HG02973 (cell line): ENCODE measurements at regions not wholly inside any gene's neighbourhood (a gene's known extent, or its start where the extent isn't known, plus 50 kb on each side); places are given as distances from the start of the nearest gene placed in this dataset.
"Not testable (repeated sequence)": the region's sequence is repeated elsewhere in the genome, so short reads cannot be mapped to it uniquely, and the experiment has no call there.

Source experiments
- ATAC-seq: cut with Tn5 transposase; IDR thresholded peaks from one replicate; pipeline ENCODE4 v1.9.1; 2021; ENCODE audit warnings: moderate library complexity; ENCODE audit not compliant: unreplicated experiment

DNA sequence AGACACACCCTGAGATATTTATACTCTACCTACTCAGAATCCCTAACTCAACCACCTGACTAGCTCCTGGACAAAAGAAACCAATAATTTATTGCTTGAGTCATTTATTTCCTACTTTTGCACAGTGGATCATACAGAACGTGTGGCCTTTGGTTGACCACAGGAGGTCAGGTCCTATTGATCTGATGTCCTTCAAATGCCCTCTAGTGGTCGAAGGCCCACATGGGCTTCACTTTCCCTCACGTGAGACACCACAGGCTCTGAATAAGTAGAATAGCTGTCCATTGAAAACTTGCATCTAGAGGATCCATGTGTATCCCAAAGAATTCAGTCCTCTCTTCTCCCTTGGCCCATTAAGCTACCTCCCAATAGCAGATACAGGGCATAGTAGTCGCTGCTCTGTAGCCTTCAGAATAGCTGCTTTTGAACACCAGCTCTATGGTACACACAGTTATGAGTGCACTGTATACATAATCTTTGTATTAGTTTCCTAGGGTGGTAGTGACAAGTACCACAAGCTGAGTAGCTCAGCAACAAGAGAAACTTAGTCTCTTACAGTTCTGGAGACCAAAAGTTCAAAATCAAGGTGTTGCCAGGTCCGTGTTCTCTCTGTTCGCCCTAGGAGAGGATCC, 177.6 kb upstream of the SMARCA2 start:
- ATAC-seq, result peak; percentile 83

DNA sequence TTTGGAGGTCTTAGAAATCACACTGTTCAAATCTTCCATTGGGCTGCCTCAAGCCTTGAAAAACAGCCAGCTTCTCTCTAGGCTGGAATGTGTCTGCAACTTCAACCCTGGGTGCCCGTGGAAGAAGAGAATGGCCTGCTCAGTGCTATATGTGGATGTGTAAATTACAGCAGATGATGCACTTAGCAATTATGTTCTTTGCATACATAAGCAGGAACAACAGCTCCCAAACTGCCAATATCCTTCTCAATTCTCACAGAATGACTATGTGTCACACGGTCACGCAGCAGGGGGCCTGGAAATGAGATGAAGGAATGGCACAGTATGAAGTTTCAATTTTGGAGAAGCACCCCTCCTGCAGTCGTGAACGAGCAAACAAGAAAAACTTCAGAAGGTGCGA, 175.2 kb upstream of the SMARCA2 start:
- ATAC-seq, result no peak

DNA sequence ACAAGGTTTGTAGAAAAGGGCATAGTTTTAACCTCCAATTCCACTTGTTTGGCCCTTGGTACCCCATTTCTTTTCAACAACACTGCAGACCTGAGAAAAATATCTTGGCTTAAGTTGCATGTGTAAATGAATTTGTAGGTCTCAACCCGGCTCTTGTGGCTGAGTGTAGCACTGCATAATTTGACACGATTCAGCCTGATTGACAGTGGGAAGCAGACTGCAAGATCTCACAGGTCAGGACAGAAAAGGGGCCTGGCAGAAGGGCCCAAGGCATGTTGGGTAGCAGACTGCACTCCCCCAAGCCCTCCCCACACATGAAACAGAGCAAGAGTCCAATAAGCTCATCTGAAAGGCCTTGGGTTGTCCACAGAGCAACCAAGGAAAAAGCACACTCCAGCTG, 169.7 kb upstream of the SMARCA2 start:
- ATAC-seq, result no peak

DNA sequence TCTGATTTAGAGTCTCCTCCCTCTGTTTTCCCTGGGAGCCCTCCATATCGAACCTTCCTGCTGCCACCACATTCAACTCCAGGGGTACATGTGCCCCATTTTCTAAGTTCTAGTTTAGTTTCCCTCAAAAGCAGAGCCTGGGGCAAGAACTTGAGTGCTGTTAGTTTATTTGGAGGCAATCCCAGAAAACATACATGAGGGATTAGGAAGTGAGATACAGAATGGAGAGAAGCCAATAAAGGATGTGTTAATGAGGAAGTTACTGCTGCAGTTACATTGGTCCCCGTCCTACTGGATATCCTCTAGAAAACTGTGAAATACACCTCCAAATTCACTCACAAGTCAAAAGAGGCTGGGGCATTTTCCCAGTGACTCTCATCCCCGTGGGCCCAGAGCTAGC, 159.4 kb upstream of the SMARCA2 start:
- ATAC-seq, result no peak

DNA sequence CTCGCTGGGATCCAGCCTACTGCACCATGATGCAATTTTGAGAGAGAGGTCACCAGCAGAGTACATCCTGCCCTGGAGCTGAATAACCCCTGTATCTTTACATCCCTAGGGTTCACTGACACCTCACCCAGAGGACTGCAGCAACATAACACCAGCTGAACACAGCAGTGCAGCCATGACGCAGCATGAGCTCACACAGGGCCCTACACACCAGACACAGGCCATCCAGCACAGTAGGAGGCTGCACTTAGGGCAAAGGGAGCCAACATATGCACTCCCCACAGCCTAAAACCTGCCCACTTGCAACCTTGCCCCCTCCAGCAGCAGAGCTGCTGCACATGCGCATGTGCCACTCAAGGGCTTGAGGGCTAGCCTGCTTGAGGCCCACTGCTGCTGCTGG, 157.3 kb upstream of the SMARCA2 start:
- no peak for ATAC-seq

DNA sequence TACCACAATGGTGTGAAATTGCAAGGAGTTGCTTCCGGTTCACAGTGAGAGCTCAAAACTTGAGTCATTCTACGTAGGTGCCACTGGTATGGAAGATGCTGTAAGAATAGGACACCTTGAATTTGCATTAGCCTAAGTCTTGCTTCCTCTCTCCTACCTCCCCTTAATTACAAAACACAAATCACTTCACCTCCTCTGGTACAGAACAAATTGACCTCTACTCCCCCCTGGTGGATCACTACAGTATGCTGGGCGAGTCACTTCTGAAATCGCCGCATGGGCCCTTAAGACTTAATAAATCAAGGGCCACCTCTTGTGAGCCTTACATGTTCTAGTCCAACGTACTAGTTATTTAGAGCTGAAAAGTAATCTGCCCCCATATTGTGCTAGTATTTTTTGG, 145.3 kb upstream of the SMARCA2 start:
- peak; percentile 91 for ATAC-seq

DNA sequence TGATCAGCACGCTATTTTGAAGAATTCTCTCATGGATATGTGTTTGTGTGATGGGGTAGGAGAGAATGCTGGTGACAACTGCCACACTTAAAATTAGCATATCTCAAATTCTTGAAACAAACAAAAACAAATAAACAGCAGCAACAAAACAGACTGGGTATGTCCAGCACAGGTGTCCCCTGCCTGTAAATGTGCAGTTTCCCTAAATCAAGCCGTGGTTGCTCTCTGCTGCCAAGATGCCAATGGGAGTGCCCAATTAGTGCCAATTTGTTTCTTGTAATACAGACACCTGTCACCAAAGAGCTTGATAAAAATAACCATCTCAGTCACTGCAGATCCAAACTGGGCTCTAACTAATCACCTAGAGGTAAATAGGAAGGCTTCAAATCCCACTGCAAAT, 144.2 kb upstream of the SMARCA2 start:
- no peak for ATAC-seq

DNA sequence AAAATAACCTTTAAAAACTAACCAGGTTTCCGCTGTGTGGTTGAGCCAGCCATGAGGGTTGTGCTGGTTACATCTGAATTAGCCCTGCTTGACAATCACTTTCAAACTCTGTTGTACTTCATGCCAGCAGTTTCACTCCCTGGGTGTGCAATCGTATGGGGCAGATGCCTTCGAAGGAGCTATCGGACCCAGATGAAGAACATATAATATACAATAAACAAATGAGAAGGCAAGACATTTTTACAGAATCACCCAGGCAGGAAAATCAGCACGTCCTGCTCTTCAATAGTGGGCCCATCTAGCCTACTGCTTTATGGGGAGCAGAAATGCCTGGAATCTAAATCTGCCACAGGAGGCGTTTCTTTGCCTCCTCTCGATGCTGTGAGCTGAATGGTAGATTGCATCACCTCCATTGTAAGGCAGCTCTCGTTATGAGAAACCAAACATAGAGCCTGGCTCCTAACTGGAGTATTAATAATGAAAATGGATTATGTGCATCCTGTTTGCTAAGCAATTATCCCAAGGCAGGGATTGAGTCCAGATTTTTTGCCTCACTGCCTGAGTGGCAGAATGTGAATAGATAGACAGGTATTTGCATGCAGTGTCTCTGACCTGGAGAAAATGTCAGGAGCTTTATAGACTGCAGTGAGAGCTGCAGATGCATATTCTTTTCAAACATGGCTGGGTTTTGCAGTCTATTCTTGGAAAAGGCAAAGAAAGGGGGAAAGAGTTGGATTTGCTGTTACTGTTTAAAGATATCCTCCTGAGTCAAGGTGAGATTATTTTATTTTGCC, 143.3 kb upstream of the SMARCA2 start:
- ATAC-seq, result no peak

DNA sequence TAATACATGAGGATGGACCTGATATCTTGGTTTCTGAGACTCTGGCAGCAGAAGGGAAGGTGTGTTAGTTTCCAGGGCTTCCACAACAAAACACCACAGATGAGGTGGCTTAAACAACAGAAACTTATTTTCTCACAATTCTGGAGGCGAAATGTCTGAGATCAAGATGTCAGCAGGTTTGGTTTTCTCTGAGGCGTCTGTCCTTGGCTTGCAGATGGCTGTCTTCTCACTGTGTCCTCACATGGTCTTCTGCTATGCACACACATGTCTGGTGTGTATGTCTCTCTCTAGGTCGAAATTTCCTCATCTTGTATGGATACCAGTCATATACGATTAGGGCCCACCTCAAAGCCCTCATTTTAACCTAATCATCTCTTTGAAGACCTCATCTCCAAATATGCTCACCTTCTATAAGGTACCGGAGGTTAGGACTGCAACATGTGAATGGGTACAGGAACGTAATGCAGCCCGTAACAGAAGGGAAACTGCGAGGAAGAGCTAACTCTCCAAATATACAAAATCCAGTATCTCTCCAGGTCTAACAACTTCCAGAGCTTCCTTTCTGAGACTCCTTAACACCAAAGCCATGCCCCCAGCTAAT, 139.8 kb upstream of the SMARCA2 start:
- no peak for ATAC-seq

DNA sequence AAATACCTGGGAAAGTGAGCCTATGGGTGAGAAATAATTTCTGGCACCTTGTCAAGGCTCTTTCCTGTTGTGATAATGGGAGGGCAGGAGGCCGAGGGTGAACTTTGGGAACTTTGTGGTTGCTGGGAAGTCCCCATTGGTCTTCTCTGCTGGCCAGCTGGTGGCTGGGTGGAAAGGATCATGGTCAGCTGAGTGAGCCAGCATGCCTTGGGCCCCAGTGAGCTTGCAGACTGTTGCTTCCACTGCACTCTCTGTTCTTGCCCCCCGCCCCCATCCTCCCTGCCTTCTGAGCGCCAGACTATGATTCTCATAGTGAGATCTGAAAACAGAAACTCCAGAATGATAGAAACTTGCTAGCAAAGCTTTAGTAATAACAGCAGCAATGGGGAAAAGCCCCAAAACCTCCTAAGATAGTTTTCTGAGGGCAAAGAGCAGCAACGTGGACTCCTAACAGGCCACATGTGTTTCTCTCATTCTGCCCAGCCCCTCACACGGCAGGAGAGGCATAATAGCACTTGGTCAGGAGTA, 139.2 kb upstream of the SMARCA2 start:
- ATAC-seq, result peak; percentile 50

DNA sequence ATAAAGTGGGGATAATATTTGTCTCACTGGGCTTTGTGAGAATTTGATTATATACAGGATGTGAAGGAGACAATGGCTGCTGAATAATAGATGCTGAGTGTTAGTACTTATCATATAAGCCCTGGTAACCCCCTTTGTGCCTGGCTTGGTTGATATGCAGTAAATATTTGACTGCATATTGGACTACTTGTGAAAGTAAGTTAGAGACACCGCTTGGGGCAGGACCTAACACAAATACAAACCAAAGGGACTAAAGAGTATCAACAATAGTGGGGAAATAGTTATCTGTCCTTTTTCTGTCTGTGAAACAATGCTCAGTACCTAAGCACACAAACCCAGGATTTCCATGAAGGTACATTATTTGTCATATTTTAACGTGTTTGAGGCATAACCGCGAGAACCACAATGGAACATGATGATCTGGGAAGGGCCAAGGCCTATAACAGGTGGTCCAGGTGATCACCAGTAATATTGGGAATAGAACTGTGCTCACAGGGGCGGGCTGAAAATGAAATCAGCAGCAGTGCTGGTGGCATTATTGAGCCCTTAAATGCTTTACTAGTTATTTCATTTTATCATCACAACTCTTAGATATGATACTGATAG, 138.2 kb upstream of the SMARCA2 start:
- ATAC-seq, result no peak

DNA sequence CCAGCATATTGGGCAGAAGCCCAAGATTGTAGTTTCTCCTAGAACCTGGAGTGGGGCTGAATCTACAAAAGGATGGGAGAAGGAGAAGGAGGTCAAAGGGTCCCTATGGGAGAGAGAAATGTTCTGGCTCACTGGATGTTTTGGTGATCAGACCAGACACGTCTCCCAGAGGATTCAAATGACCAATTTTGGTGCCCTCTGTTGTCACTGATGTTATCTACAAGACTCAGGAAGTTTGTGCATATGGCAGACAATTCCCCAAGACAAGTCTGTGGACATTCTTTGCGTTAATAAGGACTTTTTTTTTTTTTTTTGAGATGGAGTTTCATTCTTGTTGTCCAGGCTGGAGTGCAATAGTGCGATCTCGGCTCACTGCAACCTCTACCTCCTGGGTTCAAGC, 137.2 kb upstream of the SMARCA2 start:
- no peak for ATAC-seq

DNA sequence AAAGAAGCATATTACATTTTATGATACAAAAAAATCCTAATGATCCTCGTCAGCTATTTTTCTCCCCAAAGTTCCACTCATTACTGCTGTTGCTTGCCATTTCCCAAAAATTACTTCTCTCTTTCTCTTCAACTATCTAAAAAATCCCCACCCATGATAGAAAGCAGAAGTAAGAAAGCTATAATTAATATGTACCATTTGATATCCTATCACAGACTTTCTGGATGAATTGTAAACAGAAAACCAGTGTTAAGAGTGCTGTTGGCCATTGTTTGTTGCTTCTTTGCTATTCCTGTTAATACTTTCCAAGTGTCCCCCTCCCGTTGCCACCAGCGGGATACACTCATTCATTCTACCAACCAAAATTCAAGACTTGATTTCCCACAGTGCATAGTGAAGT, 136.3 kb upstream of the SMARCA2 start:
- ATAC-seq, result no peak

DNA sequence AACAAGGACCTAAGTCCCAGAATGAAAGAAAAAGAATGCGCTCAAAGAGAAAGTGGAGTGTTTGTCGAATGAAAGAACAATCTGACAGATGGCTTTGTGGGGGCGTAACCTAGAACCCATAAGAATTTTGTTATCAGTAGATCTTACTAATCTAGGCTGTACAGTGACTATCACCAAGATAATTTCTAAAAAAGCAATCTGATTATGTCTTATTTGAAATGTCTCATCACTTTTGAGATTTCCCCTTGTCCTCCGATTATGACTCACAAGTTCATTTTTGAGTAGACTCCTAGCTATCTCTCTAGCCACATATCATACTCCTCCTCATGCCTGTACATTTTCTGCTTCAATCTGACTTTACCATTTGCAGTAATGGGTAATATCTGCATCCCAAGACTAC, 135.6 kb upstream of the SMARCA2 start:
- ATAC-seq, result peak; percentile 44

DNA sequence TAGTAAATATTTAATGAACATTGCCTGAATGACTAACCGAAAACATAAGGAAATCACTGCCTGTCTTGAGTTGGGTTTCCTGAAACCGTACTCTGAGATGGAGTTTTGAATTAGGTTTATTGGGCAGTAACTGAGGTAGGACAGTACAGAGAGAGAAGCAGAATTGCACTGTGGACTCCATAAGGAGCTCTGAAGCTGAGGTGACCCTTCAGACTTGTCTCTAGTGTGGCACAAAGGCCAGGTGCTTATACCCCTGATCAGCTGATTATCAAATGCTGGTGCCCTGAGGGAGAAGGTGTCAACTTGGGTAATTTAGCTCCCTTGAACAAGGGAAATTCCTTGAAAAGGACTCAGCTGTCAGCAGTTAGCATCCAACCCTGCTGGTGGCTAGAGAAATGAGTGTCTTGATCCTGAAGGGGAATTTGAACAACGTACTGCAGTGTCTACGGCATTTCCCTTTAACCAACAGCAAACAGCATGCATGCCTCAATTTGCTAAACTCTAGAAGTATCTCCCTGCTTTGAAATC, 135.0 kb upstream of the SMARCA2 start:
- no peak for ATAC-seq

DNA sequence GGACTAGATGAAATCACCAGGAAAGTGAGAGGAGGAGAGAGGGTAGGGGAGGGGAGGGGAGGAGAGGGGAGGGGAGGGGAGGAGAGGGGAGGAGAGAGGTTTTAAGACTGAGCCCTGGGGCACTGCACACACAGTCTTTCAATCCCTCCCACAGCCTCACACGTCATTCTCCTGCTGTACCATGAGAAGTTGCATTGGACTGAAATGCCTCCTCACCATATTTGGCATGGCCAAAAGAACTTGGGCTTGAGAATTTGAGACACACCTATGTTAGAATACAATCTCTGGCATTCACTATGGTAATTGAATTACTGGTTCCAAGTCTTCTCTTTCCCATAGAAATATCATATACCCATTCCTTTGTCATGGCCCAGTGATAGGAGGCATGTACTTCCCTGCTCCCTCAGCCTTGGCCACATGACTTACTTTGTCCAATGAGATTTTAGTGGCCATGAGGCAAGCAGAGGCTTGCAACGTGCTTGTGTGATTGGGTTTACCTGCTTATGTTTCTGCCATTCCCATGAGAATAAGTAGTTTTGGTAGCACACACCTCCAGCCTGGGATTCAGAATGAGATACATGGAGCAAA, 133.3 kb upstream of the SMARCA2 start:
- no peak for ATAC-seq

DNA sequence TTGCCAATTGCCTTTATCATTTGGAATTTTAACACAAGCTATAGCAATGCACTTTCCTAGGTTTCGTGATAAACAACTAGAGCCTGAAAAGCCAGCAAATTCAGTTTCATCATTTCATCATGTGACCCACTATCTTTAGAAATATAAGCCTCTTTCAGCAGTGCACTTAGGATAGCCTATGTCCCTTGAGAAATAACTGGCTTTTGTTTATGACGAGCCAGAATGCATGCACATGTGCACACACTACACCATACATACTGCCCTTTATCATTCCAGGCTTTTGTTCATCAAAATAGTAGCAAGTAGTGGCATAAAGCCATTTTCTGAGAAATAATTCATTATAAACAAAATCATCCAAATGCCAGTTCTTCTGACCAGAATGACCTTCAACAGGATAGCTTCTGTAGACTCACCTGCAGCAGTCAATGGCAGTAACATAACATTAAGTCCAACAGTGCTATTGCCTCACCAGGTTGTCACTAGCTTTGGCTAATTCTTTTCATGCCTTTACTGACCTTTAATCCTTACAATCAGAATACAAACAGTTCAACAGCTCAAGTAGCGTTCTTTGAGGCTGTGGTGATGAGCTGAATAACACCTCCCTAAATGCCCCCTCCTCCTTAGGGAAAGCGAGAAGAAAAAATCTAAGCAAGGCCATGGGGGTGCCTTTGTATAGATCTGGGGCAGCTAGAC, 132.3 kb upstream of the SMARCA2 start:
- ATAC-seq, result no peak

DNA sequence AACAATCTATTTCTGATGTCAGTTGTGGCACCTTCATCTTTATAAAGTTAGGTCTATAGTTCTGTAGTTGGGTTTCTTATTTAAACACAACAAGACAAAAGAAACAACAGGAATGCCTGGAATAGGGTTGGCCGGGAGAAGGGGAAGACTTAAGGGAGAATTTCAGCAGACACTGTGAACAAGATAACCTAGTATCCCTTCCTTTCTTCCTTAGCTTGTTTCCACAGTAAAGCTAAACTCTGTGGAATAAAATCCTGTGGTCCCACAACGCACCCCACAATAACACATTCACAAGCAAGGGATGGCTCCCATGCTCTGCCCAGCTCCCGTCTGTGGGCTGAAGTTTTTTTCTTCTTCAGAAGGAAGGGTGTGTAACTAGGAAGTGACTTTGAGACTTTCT, 124.9 kb upstream of the SMARCA2 start:
- ATAC-seq, result no peak

DNA sequence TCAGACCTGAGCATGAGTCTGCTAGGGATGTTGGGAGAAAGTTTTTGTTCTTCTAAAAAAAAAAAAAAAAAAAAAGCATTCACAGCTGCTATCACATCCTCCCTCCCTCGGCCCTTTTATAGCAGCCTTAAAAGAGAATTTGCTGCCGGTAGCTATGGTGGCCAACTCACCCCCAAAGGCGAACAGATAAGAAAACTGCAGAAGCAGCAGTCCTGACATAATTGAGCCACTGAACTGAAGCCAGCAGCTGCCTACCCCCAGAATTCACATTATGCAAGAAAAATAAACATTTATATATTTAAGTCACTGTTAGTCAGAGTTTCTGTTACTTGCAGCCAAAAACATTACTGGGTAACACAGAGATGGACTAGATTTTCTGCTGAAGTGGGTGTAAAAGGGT, 124.3 kb upstream of the SMARCA2 start:
- no peak for ATAC-seq

DNA sequence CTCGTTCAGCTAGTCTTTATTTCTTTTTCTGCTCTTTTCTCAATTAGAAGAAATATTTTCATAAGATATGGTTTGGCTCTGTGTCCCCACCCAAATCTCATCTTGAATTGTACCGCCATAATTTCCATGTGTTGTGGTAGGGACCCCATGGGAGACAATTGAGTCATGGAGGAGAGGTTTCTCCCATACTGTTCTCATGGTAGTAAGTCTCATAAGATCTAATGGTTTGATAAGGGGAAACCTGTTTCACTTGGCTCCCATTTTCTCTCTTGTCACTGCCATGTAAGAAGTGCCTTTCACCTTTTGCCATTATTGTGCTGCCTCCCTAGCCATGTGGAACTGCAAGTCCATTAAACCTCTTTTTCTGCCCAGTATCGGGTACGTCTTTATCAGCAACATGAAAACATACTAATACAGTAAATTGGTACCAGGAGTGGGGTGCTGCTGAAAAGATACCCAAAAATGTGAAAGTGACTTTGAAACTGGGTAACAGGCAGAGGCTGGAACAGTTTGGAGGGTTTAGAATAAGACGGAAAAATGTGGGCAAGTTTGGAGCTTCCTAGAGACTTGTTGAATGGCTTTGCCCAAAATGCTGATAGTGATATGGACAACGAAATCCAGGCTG, 112.0 kb upstream of the SMARCA2 start:
- ATAC-seq, result not testable (repeated sequence)
